ENCODE measurements at regions not wholly inside any gene's neighbourhood (a gene's known extent, or its start where the extent isn't known, plus 50 kb on each side); places are given as distances from the start of the nearest gene placed in this dataset.

- Histone ChIP-seq H3K27ac (no peak overlapping the region), H3K4me3 (no peak overlapping the region), H3K9me3 (no peaks in the 10 kb centered on the region), H3K36me3 (no peaks in the 10 kb centered on the region), H3K4me1 (peaks cover 0 to 6% (median 3%) of the 10 kb centered on the region in 3 donors), H3K27me3 (no peaks in the 10 kb centered on the region)
- TF ChIP-seq POLR2A (IDR thresholded peaks at IDR 0.05) (no peak), CTCF (IDR thresholded peaks at IDR 0.05) (no peak), EP300 (IDR thresholded peaks at IDR 0.05) (no peak), POLR2AphosphoS5 (IDR thresholded peaks at IDR 0.05) (no peak)
- ATAC-seq, result no peak
- WGBS, 2 donors (ENCODE audit: low coverage in 1 of 2), result 75 to 100% methylated on average over 1 of the region's 1 CpG
Observed at GRCh38 chr5:143552680-143553079, 149.2 kb upstream of the NR3C1 start.

- no peak for ATAC-seq
- Histone ChIP-seq H3K4me3 (no peak overlapping the region), H3K36me3 (no peaks in the 10 kb centered on the region), H3K27me3 (no peaks in the 10 kb centered on the region), H3K9me3 (peaks cover 0 to 6% (median 0%) of the 10 kb centered on the region in 3 donors), H3K4me1 (peaks cover 0 to under 1% (median 0%) of the 10 kb centered on the region in 3 donors), H3K27ac (no peak overlapping the region)
- WGBS, 2 donors (ENCODE audit: low coverage in 1 of 2), result 25 to 44% methylated on average over 2 of the region's 2 CpGs
- TF ChIP-seq POLR2A (IDR thresholded peaks at IDR 0.05) (no peak), POLR2AphosphoS5 (IDR thresholded peaks at IDR 0.05) (no peak), CTCF (IDR thresholded peaks at IDR 0.05) (no peak), EP300 (IDR thresholded peaks at IDR 0.05) (no peak)
Observed at GRCh38 chr5:143551820-143552251, 148.3 kb upstream of the NR3C1 start.

- H3K27ac ChIP-seq, result no peak overlapping the region
- 68 to 85% methylated on average over 2 of the region's 2 CpGs for WGBS, 2 donors (ENCODE audit: low coverage in 1 of 2)
- H3K27me3 ChIP-seq, result no peaks in the 10 kb centered on the region
- no peak for TF ChIP-seq CTCF (IDR thresholded peaks at IDR 0.05)
- TF ChIP-seq POLR2A (IDR thresholded peaks at IDR 0.05), result no peak
- TF ChIP-seq POLR2AphosphoS5 (IDR thresholded peaks at IDR 0.05), result no peak
- no peak for TF ChIP-seq EP300 (IDR thresholded peaks at IDR 0.05)
- H3K4me3 ChIP-seq, result no peak overlapping the region
- ATAC-seq, result no peak
- H3K36me3 ChIP-seq, result no peaks in the 10 kb centered on the region
- no peaks in the 10 kb centered on the region for H3K4me1 ChIP-seq
- H3K9me3 ChIP-seq, result peaks cover 0 to 6% (median 0%) of the 10 kb centered on the region in 3 donors
Observed at GRCh38 chr5:143550986-143551630, 147.6 kb upstream of the NR3C1 start.

GRCh38 chr5:143547342-143547741, 143.9 kb upstream of the NR3C1 start:
- no peak overlapping the region for H3K4me3 ChIP-seq
- ATAC-seq, result no peak
- no peak overlapping the region for H3K27ac ChIP-seq
- no peak for TF ChIP-seq EP300 (IDR thresholded peaks at IDR 0.05)
- TF ChIP-seq POLR2AphosphoS5 (IDR thresholded peaks at IDR 0.05), result no peak
- TF ChIP-seq POLR2A (IDR thresholded peaks at IDR 0.05), result no peak
- no peak for TF ChIP-seq CTCF (IDR thresholded peaks at IDR 0.05)
- H3K4me1 ChIP-seq, result no peaks in the 10 kb centered on the region
- H3K27me3 ChIP-seq, result no peaks in the 10 kb centered on the region
- peaks cover 0 to 6% (median 0%) of the 10 kb centered on the region in 3 donors for H3K9me3 ChIP-seq
- H3K36me3 ChIP-seq, result no peaks in the 10 kb centered on the region

GRCh38 chr5:143546394-143546793, 142.9 kb upstream of the NR3C1 start:
- H3K27me3 ChIP-seq, result no peaks in the 10 kb centered on the region
- TF ChIP-seq POLR2A (IDR thresholded peaks at IDR 0.05) (no peak), EP300 (IDR thresholded peaks at IDR 0.05) (no peak), CTCF (IDR thresholded peaks at IDR 0.05) (no peak), POLR2AphosphoS5 (IDR thresholded peaks at IDR 0.05) (no peak)
- no peak for ATAC-seq

More at GRCh38 chr5:143546394-143546793, 142.9 kb upstream of the NR3C1 start:
- Histone ChIP-seq H3K27ac (no peak overlapping the region), H3K36me3 (no peaks in the 10 kb centered on the region), H3K4me1 (no peaks in the 10 kb centered on the region), H3K4me3 (no peak overlapping the region), H3K9me3 (peaks cover 0 to 6% (median 0%) of the 10 kb centered on the region in 3 donors)

Measured in gastroesophageal sphincter (tissue), 4 donors.